Effector memory CD4-positive, alpha-beta T cell (primary cell): ENCODE measurements at regions not wholly inside any gene's neighbourhood (a gene's known extent, or its start where the extent isn't known, plus 50 kb on each side); places are given as distances from the start of the nearest gene placed in this dataset.
"Not testable (repeated sequence)": the region's sequence is repeated elsewhere in the genome, so short reads cannot be mapped to it uniquely, and the experiment has no call there.

Source experiments
- DNase-seq, 3 donors: peaks; one replicate each; pipeline ENCODE4 v3.0.0-alpha.2; 2020
- H3K27ac ChIP-seq: 2 replicates; pipeline ENCODE4 v1.7.0; 2013; ENCODE audit warnings: mild to moderate bottlenecking, low read length, moderate library complexity; ENCODE audit not compliant: insufficient read depth, poor library complexity, severe bottlenecking
- H3K27me3 ChIP-seq: replicated peaks from 2 replicates; pipeline ENCODE4 v1.7.0; 2013; ENCODE audit warnings: mild to moderate bottlenecking, low read length; ENCODE audit not compliant: insufficient read depth, control insufficient read depth, poor library complexity, severe bottlenecking
- H3K36me3 ChIP-seq: 2 replicates; pipeline ENCODE4 v1.7.0; 2013; ENCODE audit warnings: mild to moderate bottlenecking, low read length, moderate library complexity; ENCODE audit not compliant: control insufficient read depth, insufficient read depth
- H3K4me1 ChIP-seq: 2 replicates; pipeline ENCODE4 v1.7.0; 2013; ENCODE audit warnings: low read length, mild to moderate bottlenecking; ENCODE audit not compliant: control insufficient read depth, insufficient read depth, poor library complexity, severe bottlenecking
- H3K4me3 ChIP-seq: 2 replicates; pipeline ENCODE4 v1.7.0; 2013; ENCODE audit warnings: low read length, low read depth, mild to moderate bottlenecking; ENCODE audit not compliant: insufficient read depth, poor library complexity, severe bottlenecking
- H3K9me3 ChIP-seq: 2 replicates; pipeline ENCODE4 v1.7.0; 2013; ENCODE audit warnings: mild to moderate bottlenecking, low read length, moderate library complexity; ENCODE audit not compliant: control insufficient read depth

DNA sequence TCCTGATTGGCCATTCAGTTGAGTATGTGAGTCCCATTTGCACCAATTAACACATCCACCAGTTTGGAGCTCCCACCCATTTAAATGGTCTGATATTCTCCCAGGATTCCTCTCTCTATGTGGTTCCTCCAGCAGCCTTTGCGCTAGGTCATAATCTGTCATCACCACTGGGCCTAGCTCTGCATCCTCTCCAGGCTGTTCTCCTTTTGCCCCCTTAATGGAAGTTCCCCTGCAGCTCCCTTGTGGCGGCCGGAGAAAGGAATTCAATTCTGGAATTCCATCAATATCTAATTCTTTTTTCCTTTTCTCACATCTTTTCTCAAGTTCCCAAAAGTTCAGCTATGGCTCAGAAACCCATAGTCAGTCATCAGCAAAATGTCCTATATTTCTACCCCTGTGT is 2184.4 kb upstream of the AGA start:
- Histone ChIP-seq H3K4me1 (no peaks in the 10 kb centered on the region), H3K27me3 (no peaks in the 10 kb centered on the region), H3K27ac (no peak overlapping the region), H3K36me3 (no peaks in the 10 kb centered on the region), H3K9me3 (no peaks in the 10 kb centered on the region), H3K4me3 (no peak overlapping the region)
- DNase-seq, result no peak

DNA sequence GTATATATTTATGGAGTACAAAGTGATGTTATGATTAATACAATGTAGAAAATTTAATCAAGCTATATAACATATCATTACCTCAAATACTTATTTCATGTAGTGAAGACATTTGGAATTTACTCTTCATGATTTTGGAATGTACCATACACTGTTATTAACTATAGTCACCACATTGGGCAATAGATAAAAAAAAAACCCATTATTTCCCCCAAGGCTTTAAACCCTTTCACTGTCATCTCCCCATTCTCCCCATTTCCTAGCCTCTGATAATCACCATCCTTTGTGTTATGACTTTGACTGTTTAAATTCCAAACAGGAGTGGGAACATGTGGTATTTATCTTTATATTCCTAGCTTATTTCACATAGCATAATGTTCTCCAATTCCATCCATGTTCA is 2189.1 kb upstream of the AGA start:
- H3K4me1 ChIP-seq, result no peaks in the 10 kb centered on the region
- no peaks in the 10 kb centered on the region for H3K27me3 ChIP-seq
- DNase-seq, result no peak
- H3K9me3 ChIP-seq, result no peaks in the 10 kb centered on the region
- H3K4me3 ChIP-seq, result no peak overlapping the region
- H3K27ac ChIP-seq, result no peak overlapping the region
- no peaks in the 10 kb centered on the region for H3K36me3 ChIP-seq

DNA sequence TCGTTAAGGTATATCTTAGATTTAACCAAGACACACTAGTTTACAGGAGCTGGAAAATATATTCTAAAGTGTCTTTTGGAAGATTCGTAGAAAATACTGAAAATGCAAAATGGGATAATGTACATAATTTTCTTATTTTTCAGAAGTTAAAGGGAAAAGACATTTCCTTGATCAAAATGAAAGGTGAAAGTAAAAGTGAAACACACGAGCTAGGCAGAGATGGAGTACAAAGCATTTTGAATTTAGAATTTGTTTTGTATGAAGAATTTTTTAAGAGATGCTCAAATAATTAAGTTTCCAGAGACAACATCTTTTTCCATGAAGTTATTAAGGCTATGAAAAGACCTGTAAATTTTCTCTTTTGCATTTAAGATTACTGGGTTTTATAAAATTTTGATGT is 2192.6 kb upstream of the AGA start:
- Histone ChIP-seq H3K27ac (no peak overlapping the region), H3K4me3 (no peak overlapping the region), H3K9me3 (no peaks in the 10 kb centered on the region), H3K27me3 (no peaks in the 10 kb centered on the region), H3K36me3 (no peaks in the 10 kb centered on the region), H3K4me1 (no peaks in the 10 kb centered on the region)
- DNase-seq, result no peak

DNA sequence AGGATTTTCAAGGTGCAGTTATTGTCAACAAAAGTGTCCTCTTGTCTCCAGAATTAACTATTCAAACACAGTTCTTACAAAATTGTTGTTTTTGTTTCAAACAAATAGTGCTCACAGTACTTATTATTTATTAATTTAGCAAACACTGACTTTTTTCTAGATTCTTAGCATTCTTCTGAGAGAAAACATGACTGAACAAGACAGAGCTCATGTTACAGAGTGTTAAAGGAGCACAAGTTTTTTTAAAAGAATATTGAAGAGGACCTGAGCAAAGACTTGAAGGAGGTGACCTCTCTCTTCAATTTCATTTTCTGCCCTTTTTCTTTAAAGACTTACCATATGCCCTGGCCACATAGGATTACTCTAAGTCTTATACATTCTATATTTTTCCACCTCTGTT is 2220.3 kb upstream of the AGA start:
- no peak for DNase-seq
- Histone ChIP-seq H3K4me1 (no peaks in the 10 kb centered on the region), H3K36me3 (no peaks in the 10 kb centered on the region), H3K27ac (no peak overlapping the region), H3K27me3 (no peaks in the 10 kb centered on the region), H3K9me3 (no peaks in the 10 kb centered on the region), H3K4me3 (no peak overlapping the region)

DNA sequence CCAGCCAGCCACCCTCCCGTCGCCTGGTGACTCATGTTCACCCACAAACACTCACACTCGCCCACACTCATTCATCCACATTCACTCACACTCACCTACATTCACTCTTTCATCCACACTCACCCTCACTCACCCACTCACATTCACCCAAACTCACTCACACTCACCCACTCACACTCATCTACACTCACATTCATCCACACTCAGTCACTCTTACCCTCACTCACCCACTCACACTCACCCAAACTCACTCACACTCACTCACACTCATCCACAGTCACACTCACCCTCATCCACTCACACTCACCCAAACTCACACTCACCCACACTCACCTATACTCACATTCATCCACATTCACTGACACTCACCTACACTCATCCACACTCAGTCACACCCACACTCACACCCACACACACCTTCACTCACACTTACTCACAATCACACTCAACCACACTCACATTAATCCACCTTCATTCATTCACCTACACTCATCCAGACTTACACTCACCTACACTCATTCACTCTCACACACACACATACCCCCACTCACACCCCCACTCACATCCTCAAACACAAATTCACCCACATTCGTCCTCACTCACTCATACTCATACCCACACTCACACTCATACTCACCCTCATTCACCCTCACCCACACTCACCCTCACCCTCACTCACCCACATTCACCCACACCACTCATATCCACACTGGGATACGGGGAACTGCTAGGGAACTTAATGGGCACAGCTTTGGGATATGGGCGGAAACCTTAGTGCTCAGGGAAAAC is 2221.6 kb upstream of the AGA start:
- H3K36me3 ChIP-seq, result no peaks in the 10 kb centered on the region
- no peak overlapping the region for H3K27ac ChIP-seq
- H3K27me3 ChIP-seq, result no peaks in the 10 kb centered on the region
- H3K4me3 ChIP-seq, result no peak overlapping the region
- DNase-seq, result no peak
- H3K4me1 ChIP-seq, result no peaks in the 10 kb centered on the region
- H3K9me3 ChIP-seq, result no peaks in the 10 kb centered on the region

DNA sequence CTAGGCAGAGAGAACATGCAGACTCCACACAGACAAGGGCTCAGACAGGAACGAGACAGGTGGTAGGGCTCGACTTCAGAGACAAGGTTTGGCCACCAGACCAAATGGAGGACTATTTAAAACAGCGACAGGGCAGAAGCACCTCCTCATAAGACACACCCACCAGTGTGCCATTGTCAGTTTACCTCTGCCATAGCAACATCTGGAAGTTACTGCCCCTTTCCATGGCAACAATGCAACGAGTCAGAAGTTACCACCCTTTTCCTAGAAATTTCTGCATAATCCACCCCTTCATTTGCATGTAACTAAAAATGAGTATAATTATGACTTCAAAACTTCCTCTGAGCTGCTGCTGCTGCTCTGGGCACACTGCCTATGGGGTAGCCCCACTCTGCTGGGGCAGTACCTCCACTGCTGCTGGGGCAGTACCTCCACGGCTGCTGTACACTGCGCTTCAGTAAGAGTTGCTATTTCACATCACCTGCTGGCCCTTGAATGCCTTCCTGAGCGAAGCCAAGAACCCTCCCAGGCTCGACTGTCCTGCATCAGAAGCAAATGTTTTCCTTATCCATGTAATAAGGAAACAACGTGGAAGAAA is 2222.3 kb upstream of the AGA start:
- Histone ChIP-seq H3K27ac (no peak overlapping the region), H3K27me3 (no peaks in the 10 kb centered on the region), H3K4me1 (no peaks in the 10 kb centered on the region), H3K36me3 (no peaks in the 10 kb centered on the region), H3K9me3 (no peaks in the 10 kb centered on the region), H3K4me3 (no peak overlapping the region)
- no peak for DNase-seq

DNA sequence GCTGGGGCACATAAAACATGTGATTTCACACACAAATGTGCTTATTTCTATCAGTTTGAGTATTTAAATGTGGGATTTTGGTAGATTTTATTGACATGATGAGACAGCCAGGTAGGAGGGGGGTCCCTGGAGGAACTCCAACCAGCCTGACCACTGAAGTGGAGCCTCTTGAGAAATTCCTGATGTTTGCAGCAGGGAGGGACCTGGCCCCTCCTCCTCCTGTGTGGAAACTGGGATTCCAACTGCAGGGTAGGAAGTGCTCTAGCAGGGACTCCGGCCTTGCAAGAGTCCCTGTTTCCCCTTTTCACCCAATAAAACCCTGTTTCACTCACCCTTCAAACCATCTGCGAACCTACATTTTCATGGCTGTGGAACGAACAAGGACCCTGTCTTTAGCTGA is 2224.0 kb upstream of the AGA start:
- Histone ChIP-seq H3K9me3 (no peaks in the 10 kb centered on the region), H3K36me3 (no peaks in the 10 kb centered on the region), H3K27ac (no peak overlapping the region), H3K4me1 (no peaks in the 10 kb centered on the region), H3K4me3 (no peak overlapping the region), H3K27me3 (no peaks in the 10 kb centered on the region)
- no peak for DNase-seq

DNA sequence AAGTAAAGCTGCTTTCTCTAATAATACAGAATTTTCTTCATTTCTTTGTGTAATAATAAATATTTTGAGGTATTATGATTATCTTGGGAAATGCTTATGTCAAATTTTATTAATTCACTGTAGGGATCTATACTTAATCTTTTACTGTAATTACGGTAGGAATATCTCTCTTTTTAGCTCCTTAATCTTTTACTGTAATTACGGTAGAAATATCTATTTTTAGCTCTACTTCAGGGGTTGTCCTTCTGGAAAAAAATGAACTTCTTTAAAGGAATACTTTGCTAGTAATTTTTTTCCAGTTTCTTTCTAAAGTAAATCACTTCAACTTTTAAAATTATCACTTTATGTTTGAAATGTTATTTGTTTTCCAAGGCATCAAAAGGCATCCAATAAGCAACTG is 2229.4 kb upstream of the AGA start:
- Histone ChIP-seq H3K36me3 (no peaks in the 10 kb centered on the region), H3K9me3 (no peaks in the 10 kb centered on the region), H3K4me1 (no peaks in the 10 kb centered on the region), H3K4me3 (no peak overlapping the region), H3K27me3 (no peaks in the 10 kb centered on the region), H3K27ac (no peak overlapping the region)
- DNase-seq, result no peak

DNA sequence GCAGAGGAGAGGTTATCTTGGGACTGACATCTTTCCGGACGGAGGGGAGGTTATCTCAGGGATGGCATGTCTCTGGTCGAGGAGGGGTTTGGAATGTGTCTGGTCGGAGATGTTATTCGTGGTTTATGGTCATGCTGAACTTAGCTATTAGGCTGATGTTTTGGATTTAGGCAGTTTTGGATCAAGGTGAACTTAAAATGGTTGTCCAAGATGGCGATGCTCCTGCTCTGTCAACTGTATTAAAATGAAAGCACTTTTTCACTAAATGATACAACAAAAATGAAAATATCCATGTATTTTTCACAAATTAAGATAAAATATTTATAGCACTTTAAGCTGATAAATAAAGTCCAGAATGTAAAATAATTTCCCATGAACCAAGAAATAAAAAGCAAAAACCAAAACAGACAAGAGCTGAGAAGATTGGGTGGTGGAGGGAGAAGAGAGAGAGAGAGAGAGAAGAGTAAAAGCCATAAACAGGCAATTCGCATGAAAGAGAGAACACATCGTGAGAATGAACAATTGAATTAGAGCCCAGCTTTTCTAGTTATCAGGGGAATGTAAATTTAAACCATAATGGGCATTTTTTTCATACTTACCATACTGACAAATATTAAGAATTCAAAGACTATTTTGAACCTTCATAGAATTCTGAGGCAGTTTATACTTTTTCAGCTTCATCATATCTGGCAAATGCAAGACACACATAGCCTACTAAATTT is 2236.0 kb upstream of the AGA start:
- H3K4me3 ChIP-seq, result no peak overlapping the region
- no peaks in the 10 kb centered on the region for H3K27me3 ChIP-seq
- H3K9me3 ChIP-seq, result no peaks in the 10 kb centered on the region
- DNase-seq, result no peak
- H3K36me3 ChIP-seq, result no peaks in the 10 kb centered on the region
- no peaks in the 10 kb centered on the region for H3K4me1 ChIP-seq
- no peak overlapping the region for H3K27ac ChIP-seq

DNA sequence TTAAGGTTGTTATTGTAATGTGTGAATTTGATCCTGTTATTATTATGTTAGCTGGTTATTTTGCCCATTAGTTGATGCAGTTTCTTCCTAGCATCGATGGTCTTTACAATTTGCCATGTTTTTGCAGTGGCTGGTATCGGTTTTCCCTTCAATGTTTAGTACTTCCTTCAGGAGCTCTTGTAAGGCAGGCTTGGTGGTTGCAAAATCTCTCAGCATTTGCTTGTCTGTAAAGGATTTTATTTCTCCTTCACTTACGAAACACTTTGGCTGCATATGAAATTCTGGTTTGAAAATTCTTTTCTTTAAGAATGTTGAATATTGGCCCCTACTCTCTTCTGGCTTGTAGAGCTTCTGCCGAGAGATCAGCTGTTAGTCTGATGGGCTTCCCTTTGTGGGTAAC is 2241.4 kb upstream of the AGA start:
- H3K27ac ChIP-seq, H3K27me3 ChIP-seq, H3K36me3 ChIP-seq, DNase-seq, H3K4me1 ChIP-seq, H3K9me3 ChIP-seq, H3K4me3 ChIP-seq: not testable (repeated sequence)
